ENCODE measurements at regions not wholly inside any gene's neighbourhood (a gene's known extent, or its start where the extent isn't known, plus 50 kb on each side); places are given as distances from the start of the nearest gene placed in this dataset.

DNA sequence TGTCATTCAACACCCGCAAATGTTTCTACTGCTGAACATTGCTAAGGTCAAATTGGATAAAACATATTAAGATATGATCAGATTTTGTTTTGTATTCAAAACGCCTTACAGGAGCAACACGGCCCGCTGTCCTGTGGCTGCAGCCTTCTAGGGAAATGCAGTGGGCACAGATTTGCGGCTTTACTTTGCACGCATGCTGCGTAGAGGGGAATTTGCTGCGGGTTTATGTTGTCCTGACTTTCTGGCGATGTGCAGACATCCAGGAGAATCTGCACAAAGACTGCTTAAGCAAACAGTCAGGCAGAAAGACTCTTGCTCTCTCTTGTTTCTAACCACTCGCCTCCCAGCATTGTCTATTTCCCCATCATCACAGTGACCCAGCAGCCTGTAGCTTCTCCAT, 88.3 kb downstream of the LRRC30 start:
- ChIA-PET CTCF (interaction anchor here (0.8 kb wide), 1 partner anchor 10 kb away, joined by 3 read pairs; no protein-coding TSS in a partner anchor), POLR2A (no interaction called here)
- Histone ChIP-seq H3K27ac (ENCODE audit: extremely low read depth, low read depth, low read length) (no peak overlapping the region), H3K4me1 (ENCODE audit: control insufficient read depth, insufficient read depth, low read length) (no peaks in the 10 kb centered on the region), H3K4me3 (ENCODE audit: low read depth, low read length) (no peak overlapping the region), H3K9me3 (ENCODE audit: control insufficient read depth, insufficient read depth, low read depth, low read length) (no peaks in the 10 kb centered on the region), H3K36me3 (ENCODE audit: control insufficient read depth in 2 of 2, insufficient read depth in 1 of 2, low read length in 2 of 2) (no peaks in the 10 kb centered on the region)
- TF ChIP-seq GLI4 (tag by site-specific recombination; IDR thresholded peaks at IDR 0.05), result no peak
- TF ChIP-seq KLF7 (tag by site-specific recombination; IDR thresholded peaks at IDR 0.05; ENCODE audit: borderline replicate concordance), result no peak
- TF ChIP-seq SP2 (tag by site-specific recombination; IDR thresholded peaks at IDR 0.05), result no peak
- no peak for TF ChIP-seq ZBTB20 (tag by site-specific recombination; IDR thresholded peaks at IDR 0.05)
- TF ChIP-seq GFI1B (tag by site-specific recombination; IDR thresholded peaks at IDR 0.05), result no peak
- no peak for TF ChIP-seq ZNF133 (tag by site-specific recombination; IDR thresholded peaks at IDR 0.05)
- no peak for TF ChIP-seq ZNF548 (tag by site-specific recombination; IDR thresholded peaks at IDR 0.05)
- TF ChIP-seq KLF17 (tag by site-specific recombination; IDR thresholded peaks at IDR 0.05), result no peak
- TF ChIP-seq ZNF747 (tag by site-specific recombination; IDR thresholded peaks at IDR 0.05), result no peak
- TF ChIP-seq MYNN (tag by site-specific recombination; IDR thresholded peaks at IDR 0.05; ENCODE audit: borderline replicate concordance), result no peak
- TF ChIP-seq ZBTB6 (tag by site-specific recombination; IDR thresholded peaks at IDR 0.05), result no peak
- no peak for TF ChIP-seq ZSCAN18 (tag by site-specific recombination; IDR thresholded peaks at IDR 0.05)
- TF ChIP-seq ZNF426 (tag by site-specific recombination; IDR thresholded peaks at IDR 0.05), result no peak
- TF ChIP-seq ZBTB21 (tag by site-specific recombination; IDR thresholded peaks at IDR 0.05), result no peak
- TF ChIP-seq ZNF664 (tag by site-specific recombination; IDR thresholded peaks at IDR 0.05), result no peak
- no peak for TF ChIP-seq ZNF704 (tag by site-specific recombination; IDR thresholded peaks at IDR 0.05)
- TF ChIP-seq ZNF843 (tag by site-specific recombination; IDR thresholded peaks at IDR 0.05), result no peak
- TF ChIP-seq SCRT2 (tag by site-specific recombination; IDR thresholded peaks at IDR 0.05), result no peak
- TF ChIP-seq ZNF23 (tag by site-specific recombination; IDR thresholded peaks at IDR 0.05; ENCODE audit: borderline replicate concordance), result no peak
- no peak for TF ChIP-seq ZNF2 (tag by site-specific recombination; IDR thresholded peaks at IDR 0.05)

DNA sequence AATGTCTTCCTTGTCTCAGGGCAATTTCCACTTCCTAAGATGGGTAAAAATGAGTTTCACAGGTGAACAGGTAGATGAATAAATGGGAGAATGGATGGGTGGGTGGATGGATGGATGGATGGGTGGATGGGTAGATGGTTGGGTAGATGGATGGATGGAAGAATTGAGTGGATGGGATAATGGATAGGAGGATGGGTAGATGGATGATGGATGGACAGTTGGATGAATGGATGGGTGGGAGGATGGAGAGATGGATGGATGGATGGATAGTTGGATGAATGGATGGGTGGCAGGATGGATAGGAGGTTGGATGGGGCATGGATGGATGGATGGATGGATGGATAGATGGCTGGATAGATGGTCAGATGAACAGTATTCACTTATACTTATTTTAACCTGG, 90.9 kb downstream of the LRRC30 start:
- no peak overlapping the region for H3K27ac ChIP-seq (ENCODE audit: extremely low read depth, low read depth, low read length)
- TF ChIP-seq ZNF114 (tag by site-specific recombination; IDR thresholded peaks at IDR 0.05) (0 out of 2 replicates have a peak, but pooled peaks have one; percentile 62), ZNF366 (tag by site-specific recombination; conservative IDR thresholded peaks at IDR 0.05) (peak; percentile 69), ZNF133 (tag by site-specific recombination; IDR thresholded peaks at IDR 0.05) (no peak)
- ChIA-PET POLR2A (no interaction called here), CTCF (no interaction called here)
- no peak overlapping the region for H3K4me3 ChIP-seq (ENCODE audit: low read depth, low read length)
- H3K36me3 ChIP-seq (ENCODE audit: control insufficient read depth in 2 of 2, insufficient read depth in 1 of 2, low read length in 2 of 2), result no peaks in the 10 kb centered on the region
- H3K4me1 ChIP-seq (ENCODE audit: control insufficient read depth, insufficient read depth, low read length), result no peaks in the 10 kb centered on the region
- no peaks in the 10 kb centered on the region for H3K9me3 ChIP-seq (ENCODE audit: control insufficient read depth, insufficient read depth, low read depth, low read length)

All from HEK293 (cell line).